IMR-90 (cell line): ENCODE measurements at regions not wholly inside any gene's neighbourhood (a gene's known extent, or its start where the extent isn't known, plus 50 kb on each side); places are given as distances from the start of the nearest gene placed in this dataset.

Source experiments
- ATAC-seq: fragments of 200-7000 bp; cut with Tn5 transposase; 2 replicates; pipeline ENCODE4 v1.9.1; 2020; ENCODE audit warnings: low read depth, mild to moderate bottlenecking, moderate library complexity
- BruUV-seq: library from RNA; stranded (reverse); fragments of 400-500 nt; replicated peaks from 2 replicates; lab custom pipeline; 2021; lab: Mats Ljungman, UMichigan
- CTCF ChIA-PET: fragments of 300-600 bp; formaldehyde crosslinking; extraction: SDS; loops from one replicate; lab custom pipeline; 2021; ENCODE audit warnings: antibody characterized with exemption; lab: Yijun Ruan, JAX
- POLR2A ChIA-PET: fragments of 300-600 bp; sonication (Branson Sonifier 250); formaldehyde crosslinking; loops from one replicate; lab custom pipeline; 2022; ENCODE audit warnings: antibody characterized with exemption; ENCODE audit not compliant: unreplicated experiment; lab: Charles Lee
- DNase-seq: peaks from one replicate; pipeline ENCODE4 v3.0.0; 2013
- H2AFZ ChIP-seq: replicated peaks from 2 replicates; pipeline ENCODE3; 2013; ENCODE audit warnings: low read length, mild to moderate bottlenecking; ENCODE audit not compliant: poor library complexity
- H2AK5ac ChIP-seq: 2 replicates; pipeline ENCODE4 v1.6.1; 2013; ENCODE audit warnings: low read depth, low read length, inconsistent platforms
- H2AK9ac ChIP-seq: replicated peaks from 2 replicates; pipeline ENCODE3; 2013; ENCODE audit warnings: mild to moderate bottlenecking, low read depth, low read length, moderate library complexity; ENCODE audit not compliant: poor library complexity
- H2BK120ac ChIP-seq: 2 replicates; pipeline ENCODE4 v1.6.1; 2013; ENCODE audit warnings: low read depth, low read length, inconsistent platforms
- H2BK15ac ChIP-seq: 3 replicates; pipeline ENCODE4 v1.6.1; 2013; ENCODE audit warnings: low read depth, low read length, inconsistent platforms
- H2BK20ac ChIP-seq: 2 replicates; pipeline ENCODE4 v1.6.1; 2013; ENCODE audit warnings: low read depth, mild to moderate bottlenecking, inconsistent platforms, low read length, moderate library complexity
- H2BK5ac ChIP-seq: 2 replicates; pipeline ENCODE4 v1.6.1; 2013; ENCODE audit warnings: mild to moderate bottlenecking, low read depth, low read length, inconsistent platforms; ENCODE audit not compliant: poor library complexity, severe bottlenecking
- H3K14ac ChIP-seq: replicated peaks from 2 replicates; pipeline ENCODE4 v1.6.1; 2013; ENCODE audit warnings: low read depth, low read length, inconsistent platforms
- H3K18ac ChIP-seq: 2 replicates; pipeline ENCODE4 v1.6.1; 2013; ENCODE audit warnings: low read depth, low read length, control low read depth
- H3K23ac ChIP-seq: 2 replicates; pipeline ENCODE4 v1.6.1; 2013; ENCODE audit warnings: low read depth, low read length, inconsistent platforms
- H3K27ac ChIP-seq: 2 replicates; pipeline ENCODE4 v1.5.1; 2013; ENCODE audit warnings: mild to moderate bottlenecking, control low read depth, low read length; ENCODE audit not compliant: insufficient read depth
- H3K27me3 ChIP-seq: 2 replicates; pipeline ENCODE4 v1.6.1; 2013; ENCODE audit warnings: low read length; ENCODE audit not compliant: control insufficient read depth, insufficient read depth
- H3K36me3 ChIP-seq: 2 replicates; pipeline ENCODE4 v1.6.1; 2013; ENCODE audit warnings: low read length, mixed read lengths; ENCODE audit not compliant: control insufficient read depth, insufficient read depth
- H3K4ac ChIP-seq: 2 replicates; pipeline ENCODE4 v1.6.1; 2013; ENCODE audit warnings: low read depth, low read length, inconsistent platforms
- H3K4me1 ChIP-seq: 2 replicates; pipeline ENCODE4 v1.6.1; 2013; ENCODE audit warnings: low read length, mixed read lengths; ENCODE audit not compliant: control insufficient read depth, insufficient read depth
- H3K4me2 ChIP-seq: 2 replicates; pipeline ENCODE4 v1.6.1; 2013; ENCODE audit warnings: low read depth, mild to moderate bottlenecking, control low read depth, low read length, moderate library complexity
- H3K4me3 ChIP-seq: 2 replicates; pipeline ENCODE4 v1.5.1; 2013; ENCODE audit warnings: low read depth, mild to moderate bottlenecking, control low read depth, low read length, moderate library complexity; ENCODE audit not compliant: insufficient read depth
- H3K56ac ChIP-seq: 2 replicates; pipeline ENCODE4 v1.6.1; 2013; ENCODE audit warnings: low read length, inconsistent platforms; ENCODE audit not compliant: insufficient read depth; ENCODE audit errors: extremely low read depth
- H3K79me1 ChIP-seq, 2 experiments: 2 replicates each; pipeline ENCODE4 v1.6.1; 2013; ENCODE audit warnings: low read length in 2 of 2, inconsistent platforms in 1 of 2, low read depth in 1 of 2
- H3K9ac ChIP-seq: 2 replicates; pipeline ENCODE4 v1.6.1; 2013; ENCODE audit warnings: low read depth, low read length, control low read depth
- H3K9me1 ChIP-seq: 2 replicates; pipeline ENCODE4 v1.6.1; 2013; ENCODE audit warnings: low read length, inconsistent platforms; ENCODE audit not compliant: insufficient read depth
- H3K9me3 ChIP-seq: 2 replicates; pipeline ENCODE4 v1.6.1; 2013; ENCODE audit warnings: low read length; ENCODE audit not compliant: control insufficient read depth, insufficient read depth
- H4K20me1 ChIP-seq: 2 replicates; pipeline ENCODE4 v1.6.1; 2013; ENCODE audit warnings: low read length, inconsistent platforms; ENCODE audit not compliant: insufficient read depth
- H4K5ac ChIP-seq: 2 replicates; pipeline ENCODE4 v1.6.1; 2013; ENCODE audit warnings: mild to moderate bottlenecking, low read depth, low read length, control low read depth
- H4K8ac ChIP-seq, 2 experiments: 2 replicates each; pipeline ENCODE4 v1.6.1; 2013; ENCODE audit warnings: low read depth in 2 of 2, low read length in 2 of 2, control low read depth in 1 of 2, inconsistent platforms in 1 of 2
- H4K91ac ChIP-seq: 2 replicates; pipeline ENCODE4 v1.6.1; 2013; ENCODE audit warnings: low read depth, low read length, inconsistent platforms; ENCODE audit not compliant: insufficient read depth
- CEBPB ChIP-seq: IDR thresholded peaks from 2 replicates; pipeline ENCODE4 v1.6.1; 2012; ENCODE audit warnings: low read depth, low read length, improper control_type of control experiment
- CHD1 ChIP-seq: IDR thresholded peaks from 2 replicates; pipeline ENCODE4 v1.6.1; 2012; ENCODE audit warnings: low read depth, low read length, improper control_type of control experiment
- CTCF ChIP-seq: conservative IDR thresholded peaks from 2 replicates; pipeline ENCODE4 v1.5.1; 2012; ENCODE audit warnings: mild to moderate bottlenecking, low read depth, low read length, improper control_type of control experiment
- FOS ChIP-seq: fragments of 150-350 bp; IDR thresholded peaks from 2 replicates; pipeline ENCODE4 v1.6.1; 2016; ENCODE audit warnings: low read depth, low read length
- MAFK ChIP-seq: IDR thresholded peaks from 2 replicates; pipeline ENCODE4 v1.6.1; 2012; ENCODE audit warnings: low read depth, low read length, improper control_type of control experiment
- MAZ ChIP-seq: IDR thresholded peaks from 2 replicates; pipeline ENCODE4 v1.6.1; 2012; ENCODE audit warnings: low read depth, mild to moderate bottlenecking, low read length, improper control_type of control experiment, moderate library complexity, borderline replicate concordance
- MXI1 ChIP-seq: IDR thresholded peaks from 2 replicates; pipeline ENCODE4 v1.6.1; 2012; ENCODE audit warnings: low read depth, mild to moderate bottlenecking, low read length, moderate library complexity, borderline replicate concordance
- NFE2L2 ChIP-seq: fragments of 150-350 bp; IDR thresholded peaks from 2 replicates; pipeline ENCODE4 v1.6.1; 2016; ENCODE audit warnings: low read depth, mild to moderate bottlenecking, low read length
- POLR2A ChIP-seq: IDR thresholded peaks from 2 replicates; pipeline ENCODE4 v1.6.1; 2012; ENCODE audit warnings: mild to moderate bottlenecking, low read depth, low read length
- RAD21 ChIP-seq: IDR thresholded peaks from 2 replicates; pipeline ENCODE4 v1.6.1; 2012; ENCODE audit warnings: low read length, improper control_type of control experiment
- RCOR1 ChIP-seq: IDR thresholded peaks from 2 replicates; pipeline ENCODE4 v1.6.1; 2012; ENCODE audit warnings: mild to moderate bottlenecking, low read length, improper control_type of control experiment; ENCODE audit not compliant: insufficient replicate concordance
- RFX5 ChIP-seq: IDR thresholded peaks from 2 replicates; pipeline ENCODE4 v1.8.0; 2012; ENCODE audit warnings: low read depth, mild to moderate bottlenecking, low read length, moderate library complexity
- SMC3 ChIP-seq: fragments of 150-350 bp; IDR thresholded peaks from 2 replicates; pipeline ENCODE4 v1.6.1; 2016; ENCODE audit warnings: low read depth, mild to moderate bottlenecking, antibody characterized with exemption, low read length, moderate library complexity
- WGBS, 2 experiments: methylation state at CpG; one replicate each; pipeline versions ENCODE4 v1.1.5 to v1.1.7; 2013; ENCODE audit warnings: missing lambda C conversion rate in 2 of 2; ENCODE audit not compliant: insufficient read length in 1 of 2; ENCODE audit errors: extremely low coverage in 2 of 2; 5-methylcytosine and 5-hydroxymethylcytosine counted together
- dilution Hi-C: fragments of 300-500 bp; cut with HindIII; formaldehyde crosslinking; loops from one replicate; pipeline ENCODE4 v1.14.3; 2018; ENCODE audit warnings: low sequenced_read_pairs; ENCODE audit not compliant: unreplicated experiment
- in situ Hi-C: fragments of 300-500 bp; cut with MboI; formaldehyde crosslinking; loops from 3 replicates; pipeline ENCODE4 v1.14.3; 2019; ENCODE audit warnings: low sequenced_read_pairs, inconsistent platforms, mixed read lengths
- intact Hi-C: fragments of 100-400 bp; cut with micrococcal nuclease; formaldehyde crosslinking; loops from 2 replicates; pipeline ENCODE4 v1.10.0; 2022
- TF ChIP-seq, protein P1 (sequence below): fragments of 150-350 bp; IDR thresholded peaks from 2 replicates; pipeline ENCODE4 v1.6.1; 2017; ENCODE audit warnings: mild to moderate bottlenecking, antibody characterized with exemption, low read length, low read depth
- TF ChIP-seq, protein P2 (sequence below): fragments of 150-350 bp; IDR thresholded peaks from 2 replicates; pipeline ENCODE4 v1.6.1; 2016; ENCODE audit warnings: low read depth, mild to moderate bottlenecking, low read length, moderate library complexity, borderline replicate concordance

- ChIA-PET CTCF (interaction anchor here (0.7 to 1.1 kb wide), 3 partner anchors 14 to 61 kb away, joined by 3 read pairs; no protein-coding TSS in a partner anchor), POLR2A (interaction anchor here (0.6 kb wide), 1 partner anchor 33 kb away, joined by 3 read pairs; no protein-coding TSS in a partner anchor)
- peak overlapping the region; percentile 81 for H3K9ac ChIP-seq
- H2AK9ac ChIP-seq, result peak overlapping the region; percentile 32
- peak overlapping the region; percentile 98 for H2BK5ac ChIP-seq
- H3K9me3 ChIP-seq, result no peaks in the 10 kb centered on the region
- H3K27me3 ChIP-seq, result no peaks in the 10 kb centered on the region
- H2AK5ac ChIP-seq, result peak overlapping the region; percentile 98
- H3K18ac ChIP-seq, result peak overlapping the region; percentile 99
- peak overlapping the region; percentile 61; the same call in 2 of the 3 replicates for H2BK15ac ChIP-seq
- peak overlapping the region; percentile 94 for H3K56ac ChIP-seq
- ATAC-seq (peak; percentile 86), DNase-seq (peak; percentile 96)
- H3K9me1 ChIP-seq, result peaks cover 33% of the 10 kb centered on the region
- dilution Hi-C loops, result no loop called here
- peak overlapping the region; percentile 99 for H4K91ac ChIP-seq
- H3K27ac ChIP-seq, result peak overlapping the region; percentile 96
- H3K4me3 ChIP-seq, result peak overlapping the region; percentile 50
- peaks cover 5% of the 10 kb centered on the region; the same call in 1 of the 2 replicates for H4K20me1 ChIP-seq
- peaks cover 34% of the 10 kb centered on the region for H3K4me1 ChIP-seq
- intact Hi-C loops, result loop anchor here (1.0 to 2.0 kb wide), 2 partner anchors 21 to 29 kb away; no protein-coding TSS in a partner anchor
- peak overlapping the region; percentile 92 for H3K14ac ChIP-seq
- in situ Hi-C loops, result no loop called here
- peak overlapping the region; percentile 89 for H3K4me2 ChIP-seq
- no TSS peak for BruUV-seq
- 0% methylated on average over 1 of the region's 5 CpGs; no CpG with 5 or more reads in 1 of the 2 experiments for WGBS, 2 experiments
- H3K36me3 ChIP-seq, result 0 out of 2 replicates have a peak, but pooled peaks cover 1% of the 10 kb centered on the region
- peak overlapping the region; percentile 99 for H2BK120ac ChIP-seq
- H2BK20ac ChIP-seq, result peak overlapping the region; percentile 98
- peak overlapping the region; percentile 91 for H2AFZ ChIP-seq
- peak overlapping the region; percentile 98 for H4K5ac ChIP-seq
- peak overlapping the region; percentile 98 for H3K4ac ChIP-seq
- peaks cover 15 to 51% of the 10 kb centered on the region in 2 experiments for H3K79me1 ChIP-seq
- peak overlapping the region; percentile 92 to 96 for H4K8ac ChIP-seq
- peak overlapping the region; percentile 97 for H3K23ac ChIP-seq
- TF ChIP-seq CTCF, result no peak
- peak; percentile 97 for TF ChIP-seq CEBPB
- TF ChIP-seq, protein P1, sequence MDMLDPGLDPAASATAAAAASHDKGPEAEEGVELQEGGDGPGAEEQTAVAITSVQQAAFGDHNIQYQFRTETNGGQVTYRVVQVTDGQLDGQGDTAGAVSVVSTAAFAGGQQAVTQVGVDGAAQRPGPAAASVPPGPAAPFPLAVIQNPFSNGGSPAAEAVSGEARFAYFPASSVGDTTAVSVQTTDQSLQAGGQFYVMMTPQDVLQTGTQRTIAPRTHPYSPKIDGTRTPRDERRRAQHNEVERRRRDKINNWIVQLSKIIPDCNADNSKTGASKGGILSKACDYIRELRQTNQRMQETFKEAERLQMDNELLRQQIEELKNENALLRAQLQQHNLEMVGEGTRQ, result no peak
- TF ChIP-seq MAFK, result peak; percentile 68
- no peak for TF ChIP-seq SMC3
- no peak for TF ChIP-seq RCOR1
- TF ChIP-seq RFX5, result no peak
- no peak for TF ChIP-seq MXI1
- no peak for TF ChIP-seq NFE2L2
- peak; percentile 95 for TF ChIP-seq FOS
- peak; percentile 56; the same call in 1 of the 2 replicates for TF ChIP-seq MAZ
- peak; percentile 2; the same call in 1 of the 2 replicates for TF ChIP-seq RAD21
- no peak for TF ChIP-seq CHD1
- TF ChIP-seq POLR2A, result peak; percentile 70
- TF ChIP-seq, protein P2, sequence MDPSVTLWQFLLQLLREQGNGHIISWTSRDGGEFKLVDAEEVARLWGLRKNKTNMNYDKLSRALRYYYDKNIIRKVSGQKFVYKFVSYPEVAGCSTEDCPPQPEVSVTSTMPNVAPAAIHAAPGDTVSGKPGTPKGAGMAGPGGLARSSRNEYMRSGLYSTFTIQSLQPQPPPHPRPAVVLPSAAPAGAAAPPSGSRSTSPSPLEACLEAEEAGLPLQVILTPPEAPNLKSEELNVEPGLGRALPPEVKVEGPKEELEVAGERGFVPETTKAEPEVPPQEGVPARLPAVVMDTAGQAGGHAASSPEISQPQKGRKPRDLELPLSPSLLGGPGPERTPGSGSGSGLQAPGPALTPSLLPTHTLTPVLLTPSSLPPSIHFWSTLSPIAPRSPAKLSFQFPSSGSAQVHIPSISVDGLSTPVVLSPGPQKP, result no peak
Measured at GRCh38 chr10:47137311-47137851, 162.6 kb upstream of the GDF10 start.
